Loucy (cell line): ENCODE measurements at regions not wholly inside any gene's neighbourhood (a gene's known extent, or its start where the extent isn't known, plus 50 kb on each side); places are given as distances from the start of the nearest gene placed in this dataset.

Source experiments
- H2AFZ ChIP-seq: fragments of 200-600 bp; sonication (generic); 2 replicates; pipeline ENCODE4 v1.6.0; 2016; ENCODE audit warnings: antibody characterized with exemption, mild to moderate bottlenecking, low read length, moderate library complexity
- H3F3A ChIP-seq: fragments of 200-600 bp; 2 replicates; pipeline ENCODE4 v1.6.0; 2016; ENCODE audit warnings: antibody characterized with exemption, low read depth, mild to moderate bottlenecking
- H3K27me3 ChIP-seq: fragments of 200-600 bp; sonication (generic); 2 replicates; pipeline ENCODE4 v1.6.1; 2014; ENCODE audit warnings: low read length, mild to moderate bottlenecking; ENCODE audit not compliant: insufficient read depth, poor library complexity, severe bottlenecking
- H3K36me3 ChIP-seq: fragments of 200-600 bp; sonication (generic); 2 replicates; pipeline ENCODE4 v1.6.1; 2016; ENCODE audit warnings: low read length; ENCODE audit not compliant: insufficient read depth
- H3K4me1 ChIP-seq: fragments of 200-600 bp; sonication (generic); 2 replicates; pipeline ENCODE4 v1.5.1; 2014; ENCODE audit warnings: low read length, mild to moderate bottlenecking; ENCODE audit not compliant: insufficient read depth, poor library complexity, severe bottlenecking
- H3K4me2 ChIP-seq: fragments of 200-600 bp; sonication (generic); 2 replicates; pipeline ENCODE4 v1.6.0; 2014; ENCODE audit warnings: antibody characterized with exemption, low read length, low read depth, mild to moderate bottlenecking; ENCODE audit not compliant: poor library complexity, severe bottlenecking
- H3K4me3 ChIP-seq: fragments of 200-600 bp; sonication (generic); 2 replicates; pipeline ENCODE4 v1.5.1; 2014; ENCODE audit warnings: low read length, mild to moderate bottlenecking, mixed read lengths; ENCODE audit not compliant: poor library complexity, severe bottlenecking
- H3K79me2 ChIP-seq: fragments of 200-600 bp; sonication (generic); 2 replicates; pipeline ENCODE4 v1.6.1; 2014; ENCODE audit warnings: low read length; ENCODE audit not compliant: insufficient read depth
- H3K9ac ChIP-seq: fragments of 200-600 bp; sonication (generic); 2 replicates; pipeline ENCODE4 v1.6.0; 2014; ENCODE audit warnings: mild to moderate bottlenecking, low read depth, low read length, moderate library complexity; ENCODE audit not compliant: poor library complexity, severe bottlenecking
- H3K9me2 ChIP-seq: fragments of 200-600 bp; sonication (generic); replicated peaks from 2 replicates; pipeline ENCODE4 v1.6.1; 2016; ENCODE audit warnings: low read depth, low read length, mixed read lengths
- H3K9me3 ChIP-seq: fragments of 200-600 bp; sonication (generic); 2 replicates; pipeline ENCODE4 v1.6.1; 2014; ENCODE audit warnings: mild to moderate bottlenecking, antibody characterized with exemption, low read length, low read depth; ENCODE audit not compliant: insufficient read depth
- H4K20me1 ChIP-seq: fragments of 200-600 bp; sonication (generic); 2 replicates; pipeline ENCODE4 v1.6.0; 2014; ENCODE audit warnings: antibody characterized with exemption, low read length, mild to moderate bottlenecking; ENCODE audit not compliant: insufficient read depth, poor library complexity, severe bottlenecking
- EZH2phosphoT487 ChIP-seq: fragments of 200-600 bp; IDR thresholded peaks from 2 replicates; pipeline ENCODE4 v1.6.1; 2018; ENCODE audit warnings: antibody characterized with exemption, mild to moderate bottlenecking, moderate library complexity, borderline replicate concordance
- TF ChIP-seq, protein P1 (sequence below): fragments of 200-600 bp; sonication (generic); conservative IDR thresholded peaks from 2 replicates; pipeline ENCODE4 v1.5.1; 2014; ENCODE audit warnings: mild to moderate bottlenecking, antibody characterized with exemption, low read length

- Histone ChIP-seq H3K79me2 (no peaks in the 10 kb centered on the region), H3K9me2 (no peaks in the 10 kb centered on the region), H3K36me3 (no peaks in the 10 kb centered on the region), H3K4me2 (no peak overlapping the region), H4K20me1 (no peaks in the 10 kb centered on the region), H3K4me3 (no peak overlapping the region), H3F3A (no peaks in the 10 kb centered on the region), H3K4me1 (no peaks in the 10 kb centered on the region), H2AFZ (no peak overlapping the region), H3K27me3 (no peaks in the 10 kb centered on the region), H3K9ac (no peak overlapping the region), H3K9me3 (no peaks in the 10 kb centered on the region)
- TF ChIP-seq EZH2phosphoT487: no peak
- TF ChIP-seq, protein P1, sequence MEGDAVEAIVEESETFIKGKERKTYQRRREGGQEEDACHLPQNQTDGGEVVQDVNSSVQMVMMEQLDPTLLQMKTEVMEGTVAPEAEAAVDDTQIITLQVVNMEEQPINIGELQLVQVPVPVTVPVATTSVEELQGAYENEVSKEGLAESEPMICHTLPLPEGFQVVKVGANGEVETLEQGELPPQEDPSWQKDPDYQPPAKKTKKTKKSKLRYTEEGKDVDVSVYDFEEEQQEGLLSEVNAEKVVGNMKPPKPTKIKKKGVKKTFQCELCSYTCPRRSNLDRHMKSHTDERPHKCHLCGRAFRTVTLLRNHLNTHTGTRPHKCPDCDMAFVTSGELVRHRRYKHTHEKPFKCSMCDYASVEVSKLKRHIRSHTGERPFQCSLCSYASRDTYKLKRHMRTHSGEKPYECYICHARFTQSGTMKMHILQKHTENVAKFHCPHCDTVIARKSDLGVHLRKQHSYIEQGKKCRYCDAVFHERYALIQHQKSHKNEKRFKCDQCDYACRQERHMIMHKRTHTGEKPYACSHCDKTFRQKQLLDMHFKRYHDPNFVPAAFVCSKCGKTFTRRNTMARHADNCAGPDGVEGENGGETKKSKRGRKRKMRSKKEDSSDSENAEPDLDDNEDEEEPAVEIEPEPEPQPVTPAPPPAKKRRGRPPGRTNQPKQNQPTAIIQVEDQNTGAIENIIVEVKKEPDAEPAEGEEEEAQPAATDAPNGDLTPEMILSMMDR: no peak
These were observed 458.7 kb downstream of the LPIN1 start for GRCh38 chr2:12205086-12205485.

- Histone ChIP-seq H3K79me2 (no peaks in the 10 kb centered on the region), H3K4me2 (no peak overlapping the region), H3K27me3 (no peaks in the 10 kb centered on the region), H3F3A (no peaks in the 10 kb centered on the region), H2AFZ (no peak overlapping the region), H3K36me3 (no peaks in the 10 kb centered on the region), H3K9ac (no peak overlapping the region), H3K9me3 (no peaks in the 10 kb centered on the region), H3K9me2 (no peaks in the 10 kb centered on the region), H4K20me1 (no peaks in the 10 kb centered on the region), H3K4me1 (no peaks in the 10 kb centered on the region), H3K4me3 (no peak overlapping the region)
- TF ChIP-seq, protein P1: no peak
These were observed 461.1 kb downstream of the LPIN1 start for GRCh38 chr2:12207491-12207890.

GRCh38 chr2:12210016-12210933 lies 463.8 kb downstream of the LPIN1 start:
- H3K27me3 ChIP-seq: no peaks in the 10 kb centered on the region
- no peaks in the 10 kb centered on the region for H3K9me3 ChIP-seq
- H3K79me2 ChIP-seq: no peaks in the 10 kb centered on the region
- H3K36me3 ChIP-seq: no peaks in the 10 kb centered on the region
- H3K4me1 ChIP-seq: no peaks in the 10 kb centered on the region
- H3K9me2 ChIP-seq: no peaks in the 10 kb centered on the region
- H4K20me1 ChIP-seq: no peaks in the 10 kb centered on the region
- H3K4me2 ChIP-seq: no peak overlapping the region
- H3K9ac ChIP-seq: no peak overlapping the region
- H3K4me3 ChIP-seq: no peak overlapping the region
- no peak overlapping the region for H2AFZ ChIP-seq
- TF ChIP-seq EZH2phosphoT487: no peak
- TF ChIP-seq, protein P1: no peak
- no peaks in the 10 kb centered on the region for H3F3A ChIP-seq
